T-helper 2 cell treated with Interferon-gamma antibody and Interleukin-4, amounts not matched to agents 100 ng/mL and 5 ng/mL, for 36 hours (primary cell): ENCODE measurements at regions not wholly inside any gene's neighbourhood (a gene's known extent, or its start where the extent isn't known, plus 50 kb on each side); places are given as distances from the start of the nearest gene placed in this dataset.

Experiments used
- intact Hi-C: fragments of 100-400 bp; cut with micrococcal nuclease; formaldehyde crosslinking; loops from one replicate; pipeline ENCODE4 v1.15.1; 2023

- intact Hi-C loops, result no loop called here
Measured at GRCh38 chr3:16050641-16051467, 123.6 kb upstream of the GALNT15 start.

GRCh38 chr3:16051691-16052090 is 122.8 kb upstream of the GALNT15 start:
- intact Hi-C loops, result no loop called here

GRCh38 chr3:16052964-16053363 is 121.5 kb upstream of the GALNT15 start:
- intact Hi-C loops, result no loop called here

GRCh38 chr3:16053794-16054193 is 120.7 kb upstream of the GALNT15 start:
- intact Hi-C loops, result no loop called here

GRCh38 chr3:16055606-16056211 is 118.8 kb upstream of the GALNT15 start:
- intact Hi-C loops, result no loop called here

GRCh38 chr3:16056217-16056616 is 118.3 kb upstream of the GALNT15 start:
- intact Hi-C loops, result no loop called here

- intact Hi-C loops, result no loop called here
Measured at GRCh38 chr3:16058521-16058920, 116.0 kb upstream of the GALNT15 start.

- intact Hi-C loops, result no loop called here
Measured at GRCh38 chr3:16059081-16059537, 115.4 kb upstream of the GALNT15 start.

- intact Hi-C loops, result no loop called here
Measured at GRCh38 chr3:16059711-16060357, 114.6 kb upstream of the GALNT15 start.

- intact Hi-C loops, result no loop called here
Measured at GRCh38 chr3:16060358-16060852, 114.1 kb upstream of the GALNT15 start.

GRCh38 chr3:16060945-16061344 is 113.5 kb upstream of the GALNT15 start:
- intact Hi-C loops, result no loop called here

GRCh38 chr3:16061491-16061890 is 113.0 kb upstream of the GALNT15 start:
- intact Hi-C loops, result no loop called here

- intact Hi-C loops, result no loop called here
Measured at GRCh38 chr3:16063603-16064002, 110.9 kb upstream of the GALNT15 start.

- intact Hi-C loops, result no loop called here
Measured at GRCh38 chr3:16064642-16065414, 109.7 kb upstream of the GALNT15 start.

- intact Hi-C loops, result no loop called here
Measured at GRCh38 chr3:16066545-16066944, 107.9 kb upstream of the GALNT15 start.

- intact Hi-C loops, result no loop called here
Measured at GRCh38 chr3:16066975-16067374, 107.5 kb upstream of the GALNT15 start.

GRCh38 chr3:16067837-16068471 is 106.5 kb upstream of the GALNT15 start:
- intact Hi-C loops, result no loop called here

GRCh38 chr3:16069149-16069922 is 105.1 kb upstream of the GALNT15 start:
- intact Hi-C loops, result no loop called here

- intact Hi-C loops, result no loop called here
Measured at GRCh38 chr3:16070707-16071106, 103.8 kb upstream of the GALNT15 start.

GRCh38 chr3:16071206-16071605 is 103.3 kb upstream of the GALNT15 start:
- intact Hi-C loops, result no loop called here
